Kidney (tissue), 13 donors: ENCODE measurements at regions not wholly inside any gene's neighbourhood (a gene's known extent, or its start where the extent isn't known, plus 50 kb on each side); places are given as distances from the start of the nearest gene placed in this dataset.
"Not testable (repeated sequence)": the region's sequence is repeated elsewhere in the genome, so short reads cannot be mapped to it uniquely, and the experiment has no call there.

Experiments
- DNase-seq, 5 donors: peaks; one replicate each; pipeline ENCODE4 v3.0.0-alpha.2; 2013 to 2020
- FAIRE-seq: peaks from 2 replicates; lab custom pipeline; 2012; peaks lifted over from hg19 to GRCh38; lab: Jason Lieb, UNC
- H3K27ac ChIP-seq, 2 donors: one replicate each; pipeline ENCODE4 v1.7.0; 2013; ENCODE audit warnings: low read depth in 2 of 2, low read length in 2 of 2, inconsistent platforms in 1 of 2
- H3K27me3 ChIP-seq: one replicate; pipeline ENCODE4 v1.7.1; 2013; ENCODE audit warnings: low read length, inconsistent platforms; ENCODE audit not compliant: control insufficient read depth, insufficient read depth
- H3K36me3 ChIP-seq, 3 donors: one replicate each; pipeline versions ENCODE4 v1.7.0 to v1.7.1; 2013; ENCODE audit warnings: low read length in 3 of 3, control low read depth in 1 of 3, inconsistent platforms in 1 of 3; ENCODE audit not compliant: insufficient read depth in 3 of 3, control insufficient read depth in 2 of 3
- H3K4me1 ChIP-seq, 3 donors: one replicate each; pipeline versions ENCODE4 v1.7.0 to v1.7.1; 2013; ENCODE audit warnings: low read length in 3 of 3, inconsistent platforms in 1 of 3, low read depth in 1 of 3; ENCODE audit not compliant: control insufficient read depth in 2 of 3, insufficient read depth in 2 of 3
- H3K4me3 ChIP-seq, 3 donors: one replicate each; pipeline versions ENCODE4 v1.7.0 to v1.8.1; 2013; ENCODE audit warnings: low read length in 3 of 3, control low read depth in 1 of 3, inconsistent platforms in 1 of 3
- H3K9ac ChIP-seq, 3 donors: one replicate each; pipeline versions ENCODE4 v1.7.0 to v1.7.1; 2013; ENCODE audit warnings: low read length in 3 of 3, control low read depth in 1 of 3, inconsistent platforms in 1 of 3
- H3K9me3 ChIP-seq, 3 donors: one replicate each; pipeline versions ENCODE4 v1.7.0 to v1.7.1; 2013; ENCODE audit warnings: low read length in 3 of 3, control low read depth in 1 of 3, inconsistent platforms in 1 of 3; ENCODE audit not compliant: control insufficient read depth in 2 of 3, insufficient read depth in 1 of 3
- CTCF ChIP-seq: IDR thresholded peaks from 3 replicates; pipeline ENCODE4 v1.5.1; 2012; ENCODE audit warnings: mild to moderate bottlenecking, moderate library complexity, borderline replicate concordance; ENCODE audit not compliant: insufficient read depth; ENCODE audit errors: extremely low read depth
- intact Hi-C: fragments of 100-400 bp; cut with DNase I; formaldehyde crosslinking; loops from one replicate; pipeline ENCODE4 v1.11.1; 2022
- donor health status: control.
- donor health status: control.
- donor health status: control.
- donor health status: control.
- donor health status: control.
- donor health status: DM: yes; HTN: yes; CAD: no.
- donor health status: Normal renal cell carcinoma (clear cell type).

- H3K9ac ChIP-seq: no peak overlapping the region
- H3K4me3 ChIP-seq: no peak overlapping the region
- FAIRE-seq: no peak
- H3K36me3 ChIP-seq: no peaks in the 10 kb centered on the region
- H3K27me3 ChIP-seq: no peaks in the 10 kb centered on the region
- peaks cover 0 to 6% (median 0%) of the 10 kb centered on the region in 3 donors for H3K9me3 ChIP-seq
- intact Hi-C loops: no loop called here
- no peak overlapping the region for H3K27ac ChIP-seq
- no peak for DNase-seq
- no peaks in the 10 kb centered on the region for H3K4me1 ChIP-seq
- no peak for TF ChIP-seq CTCF
Measured at GRCh38 chr2:198857246-198857645, 600.5 kb downstream of the SATB2 start.

GRCh38 chr2:198855746-198856145 is 602.0 kb downstream of the SATB2 start:
- H3K36me3 ChIP-seq, intact Hi-C loops, H3K27me3 ChIP-seq, DNase-seq, H3K4me1 ChIP-seq, H3K9me3 ChIP-seq, H3K27ac ChIP-seq, FAIRE-seq, H3K4me3 ChIP-seq, H3K9ac ChIP-seq: not testable (repeated sequence)

GRCh38 chr2:198852248-198852647 is 605.5 kb downstream of the SATB2 start:
- no peak for TF ChIP-seq CTCF
- FAIRE-seq: no peak
- H3K4me3 ChIP-seq: no peak overlapping the region
- H3K36me3 ChIP-seq: no peaks in the 10 kb centered on the region
- no peak overlapping the region for H3K9ac ChIP-seq
- no peak overlapping the region for H3K27ac ChIP-seq
- no peaks in the 10 kb centered on the region for H3K4me1 ChIP-seq
- no peaks in the 10 kb centered on the region for H3K9me3 ChIP-seq
- H3K27me3 ChIP-seq: no peaks in the 10 kb centered on the region
- intact Hi-C loops: no loop called here
- DNase-seq: no peak

GRCh38 chr2:198825534-198825933 is 632.2 kb downstream of the SATB2 start:
- FAIRE-seq: no peak
- Histone ChIP-seq H3K4me1 (no peaks in the 10 kb centered on the region), H3K4me3 (no peak overlapping the region), H3K9me3 (no peaks in the 10 kb centered on the region), H3K27ac (no peak overlapping the region), H3K27me3 (no peaks in the 10 kb centered on the region), H3K36me3 (no peaks in the 10 kb centered on the region), H3K9ac (no peak overlapping the region)
- TF ChIP-seq CTCF: no peak
- intact Hi-C loops: no loop called here
- DNase-seq: no peak
